ENCODE measurements at regions not wholly inside any gene's neighbourhood (a gene's known extent, or its start where the extent isn't known, plus 50 kb on each side); places are given as distances from the start of the nearest gene placed in this dataset.
A peak's percentile ranks its signal among the peaks of the same experiment; 100 is the strongest.

- intact Hi-C loops (cut with micrococcal nuclease), result no loop called here
- ChIA-PET CTCF (no interaction called here), POLR2A (interaction anchor here (0.5 kb wide), 1 partner anchor 307 kb away, joined by 3 read pairs; no protein-coding TSS in a partner anchor)
- DNase-seq (no peak), ATAC-seq (no peak)
- no peaks in the 10 kb centered on the region for H3K9me3 Mint-ChIP-seq
- no peaks in the 10 kb centered on the region for H3K36me3 Mint-ChIP-seq (ENCODE audit: low read depth)
- H3K4me3 Mint-ChIP-seq, result no peak overlapping the region
- no peaks in the 10 kb centered on the region for H3K27me3 Mint-ChIP-seq
- peaks cover 31% of the 10 kb centered on the region for H3K4me1 Mint-ChIP-seq (ENCODE audit: low read depth)
- no peak for TF ChIP-seq CTCF (IDR thresholded peaks at IDR 0.05)
- no peak overlapping the region for H3K27ac Mint-ChIP-seq
Observed at GRCh38 chr6:143616741-143617140, 61.0 kb upstream of the PHACTR2 start.

GRCh38 chr6:143615785-143616184 lies 62.0 kb upstream of the PHACTR2 start:
- POLR2A ChIA-PET, result no interaction called here
- Mint-ChIP-seq H3K4me1 (ENCODE audit: low read depth) (peaks cover 37% of the 10 kb centered on the region), H3K36me3 (ENCODE audit: low read depth) (no peaks in the 10 kb centered on the region), H3K27me3 (no peaks in the 10 kb centered on the region), H3K4me3 (no peak overlapping the region), H3K27ac (no peak overlapping the region), H3K9me3 (no peaks in the 10 kb centered on the region)
- CTCF ChIA-PET, result no interaction called here
- no peak for DNase-seq
- TF ChIP-seq CTCF (IDR thresholded peaks at IDR 0.05), result no peak
- intact Hi-C loops (cut with micrococcal nuclease), result no loop called here
- peak; percentile 77 for ATAC-seq

- H3K36me3 Mint-ChIP-seq (ENCODE audit: low read depth), result no peaks in the 10 kb centered on the region
- ChIA-PET CTCF (no interaction called here), POLR2A (no interaction called here)
- intact Hi-C loops (cut with micrococcal nuclease), result no loop called here
- no peak overlapping the region for H3K4me3 Mint-ChIP-seq
- H3K9me3 Mint-ChIP-seq, result no peaks in the 10 kb centered on the region
- peaks cover 37% of the 10 kb centered on the region for H3K4me1 Mint-ChIP-seq (ENCODE audit: low read depth)
- DNase-seq (no peak), ATAC-seq (no peak)
- no peak for TF ChIP-seq CTCF (IDR thresholded peaks at IDR 0.05)
- no peak overlapping the region for H3K27ac Mint-ChIP-seq
- H3K27me3 Mint-ChIP-seq, result no peaks in the 10 kb centered on the region
Observed at GRCh38 chr6:143614235-143614634, 63.5 kb upstream of the PHACTR2 start.

- Mint-ChIP-seq H3K27me3 (no peaks in the 10 kb centered on the region), H3K36me3 (ENCODE audit: low read depth) (no peaks in the 10 kb centered on the region), H3K4me3 (no peak overlapping the region), H3K9me3 (no peaks in the 10 kb centered on the region), H3K27ac (no peak overlapping the region), H3K4me1 (ENCODE audit: low read depth) (peaks cover 37% of the 10 kb centered on the region)
- DNase-seq (no peak), ATAC-seq (no peak)
- no peak for TF ChIP-seq CTCF (IDR thresholded peaks at IDR 0.05)
- POLR2A ChIA-PET, result no interaction called here
- CTCF ChIA-PET, result no interaction called here
- intact Hi-C loops (cut with micrococcal nuclease), result no loop called here
Observed at GRCh38 chr6:143613749-143614148, 64.0 kb upstream of the PHACTR2 start.

- Mint-ChIP-seq H3K4me1 (ENCODE audit: low read depth) (peaks cover 36% of the 10 kb centered on the region), H3K9me3 (no peaks in the 10 kb centered on the region), H3K36me3 (ENCODE audit: low read depth) (no peaks in the 10 kb centered on the region), H3K4me3 (no peak overlapping the region), H3K27ac (no peak overlapping the region), H3K27me3 (no peaks in the 10 kb centered on the region)
- ChIA-PET CTCF (no interaction called here), POLR2A (no interaction called here)
- TF ChIP-seq CTCF (IDR thresholded peaks at IDR 0.05), result no peak
- ATAC-seq (no peak), DNase-seq (no peak)
- intact Hi-C loops (cut with micrococcal nuclease), result no loop called here
Observed at GRCh38 chr6:143612186-143612585, 65.6 kb upstream of the PHACTR2 start.

All from activated CD8-positive, alpha-beta T cell treated with anti-CD3 and anti-CD28 coated beads for 36 hours (primary cell).